NOMO-1 treated with DMSO at 0.1 percent for 48 hours (cell line): ENCODE measurements at regions not wholly inside any gene's neighbourhood (a gene's known extent, or its start where the extent isn't known, plus 50 kb on each side); places are given as distances from the start of the nearest gene placed in this dataset.

Experiments
- DNase-seq: peaks from one replicate; lab custom pipeline; 2025; ENCODE audit not compliant: unreplicated experiment; lab: John Stamatoyannopoulos, UW

GRCh38 chr9:14967450-14968321 lies 57.5 kb upstream of the FREM1 start:
- DNase-seq, result no peak

GRCh38 chr9:14962193-14962882 lies 52.1 kb upstream of the FREM1 start:
- no peak for DNase-seq

- DNase-seq, result no peak
These were observed 51.3 kb upstream of the FREM1 start for GRCh38 chr9:14961372-14962068.

- no peak for DNase-seq
These were observed 50.7 kb upstream of the FREM1 start for GRCh38 chr9:14960881-14961280.
